PC-9 (cell line): ENCODE measurements at regions not wholly inside any gene's neighbourhood (a gene's known extent, or its start where the extent isn't known, plus 50 kb on each side); places are given as distances from the start of the nearest gene placed in this dataset.

Experiments
- CTCF ChIP-seq: fragments of 200-600 bp; sonication (generic); conservative IDR thresholded peaks from 2 replicates; pipeline ENCODE4 v1.6.1; 2017; ENCODE audit warnings: mixed run types, antibody characterized with exemption, mild to moderate bottlenecking, moderate library complexity
- EZH2 ChIP-seq: fragments of 200-600 bp; sonication (generic); IDR thresholded peaks from 2 replicates; pipeline ENCODE4 v1.8.0; 2017; ENCODE audit warnings: antibody characterized with exemption, low read depth

DNA sequence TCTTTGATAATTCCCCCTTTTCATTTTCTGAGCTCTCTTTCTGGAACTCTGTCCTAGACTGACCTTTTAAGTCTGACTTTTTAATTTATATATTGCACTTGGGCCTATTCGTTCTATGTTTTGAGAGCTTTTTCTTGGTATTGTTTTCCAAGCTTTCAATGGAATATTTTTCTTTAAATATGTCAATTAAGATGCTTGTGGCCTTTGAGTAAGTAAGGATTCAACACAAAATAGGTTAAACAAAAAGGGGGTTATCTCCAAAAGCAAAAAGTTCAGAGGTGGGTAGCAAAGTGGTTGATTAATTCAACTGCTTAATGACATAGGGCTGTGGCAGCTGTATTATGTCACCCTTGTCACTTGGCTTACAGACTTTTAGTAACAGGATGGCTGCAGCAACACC, 315.9 kb downstream of the LMX1A start:
- no peak for TF ChIP-seq CTCF
- no peak for TF ChIP-seq EZH2
